Body of pancreas (tissue), 4 donors: ENCODE measurements at regions not wholly inside any gene's neighbourhood (a gene's known extent, or its start where the extent isn't known, plus 50 kb on each side); places are given as distances from the start of the nearest gene placed in this dataset.

Source experiments
- ATAC-seq: fragments of 150-250 bp; one replicate; pipeline ENCODE4 v1.9.1; 2016
- DNase-seq, 4 donors: peaks; one replicate each; pipeline ENCODE4 v3.0.0-alpha.2; 2019
- H3K27ac ChIP-seq, 4 donors: fragments of 200-600 bp; sonication (generic); 1 replicate in 3 of 4; 2 replicates in 1 of 4; pipeline versions ENCODE4 v1.5.1 to v1.6.1; 2016 to 2019; ENCODE audit warnings: mild to moderate bottlenecking in 1 of 4, mixed read lengths in 1 of 4, moderate library complexity in 1 of 4
- H3K27me3 ChIP-seq, 2 donors: fragments of 200-600 bp; sonication (generic); one replicate each; pipeline ENCODE4 v1.6.0; 2016; ENCODE audit warnings: mild to moderate bottlenecking in 1 of 2
- H3K36me3 ChIP-seq, 2 donors: fragments of 200-600 bp; sonication (generic); replicated peaks in 1 of 2; 2 replicates each; pipeline ENCODE4 v1.5.1; 2016; ENCODE audit warnings: low read depth in 2 of 2; ENCODE audit not compliant: insufficient read depth in 1 of 2
- H3K4me1 ChIP-seq: fragments of 200-600 bp; sonication (generic); one replicate; pipeline ENCODE4 v1.6.0; 2016
- H3K4me3 ChIP-seq, 2 donors: fragments of 200-600 bp; sonication (generic); 1 replicate in 1 of 2; 2 replicates in 1 of 2; pipeline ENCODE4 v1.5.1; 2016 to 2019
- H3K9me3 ChIP-seq, 3 donors: fragments of 200-600 bp; sonication (generic); 1 replicate in 2 of 3; 2 replicates in 1 of 3; pipeline ENCODE4 v1.5.1; 2016
- CTCF ChIP-seq, 7 experiments: fragments of 450-650 bp in 4 of 7; fragments of 200-600 bp in 3 of 7; sonication (generic) in 3 of 7; IDR thresholded peaks; one replicate each; pipeline ENCODE4 v1.5.1; 2016 to 2019; ENCODE audit warnings: antibody characterized with exemption in 7 of 7
- WGBS, 2 donors: methylation state at CpG; one replicate each; pipeline ENCODE4 v1.1.5; 2017; 5-methylcytosine and 5-hydroxymethylcytosine counted together
- intact Hi-C: fragments of 100-400 bp; cut with DNase I; formaldehyde crosslinking; loops from one replicate; pipeline ENCODE4 v1.15.1; 2023

GRCh38 chr15:83396101-83396500 is 51.0 kb upstream of the SH3GL3 start:
- no peaks in the 10 kb centered on the region for H3K36me3 ChIP-seq
- H3K9me3 ChIP-seq, result no peaks in the 10 kb centered on the region
- H3K4me1 ChIP-seq, result no peaks in the 10 kb centered on the region
- ATAC-seq (no peak), DNase-seq (no peak)
- no peaks in the 10 kb centered on the region for H3K27me3 ChIP-seq
- no peak for TF ChIP-seq CTCF (IDR thresholded peaks at IDR 0.05)
- no peak overlapping the region for H3K27ac ChIP-seq
- intact Hi-C loops, result no loop called here
- WGBS, 2 donors, result 11 to 17% methylated on average over 6 of the region's 6 CpGs
- H3K4me3 ChIP-seq, result no peak overlapping the region
